ENCODE measurements at regions not wholly inside any gene's neighbourhood (a gene's known extent, or its start where the extent isn't known, plus 50 kb on each side); places are given as distances from the start of the nearest gene placed in this dataset.

DNA sequence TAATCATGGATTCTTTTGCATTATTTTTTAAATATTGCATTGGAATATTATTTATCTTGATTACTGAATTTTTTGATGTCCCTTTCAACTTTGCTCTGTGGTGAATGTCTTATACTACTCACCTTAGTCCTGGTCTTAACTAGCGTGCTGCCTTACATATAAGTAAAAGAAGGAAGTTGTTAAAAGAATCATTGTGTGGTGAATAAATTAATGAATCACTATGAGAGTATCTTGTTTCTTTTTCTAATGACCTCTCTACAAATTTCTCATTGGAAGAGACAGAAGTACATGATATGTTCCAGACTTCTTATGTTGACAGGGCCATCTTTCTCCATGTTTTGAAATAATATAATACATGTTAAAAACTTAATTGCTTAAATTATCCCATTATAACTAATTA, 432.6 kb upstream of the MMADHC start:
- H3K36me3 ChIP-seq, result no peaks in the 10 kb centered on the region
- DNase-seq, result no peak
- intact Hi-C loops (cut with micrococcal nuclease), result no loop called here
- H3K4me3 ChIP-seq, result no peak overlapping the region
- no peak overlapping the region for H3K27ac ChIP-seq (replicated peaks)
- H3K4me1 ChIP-seq, result no peaks in the 10 kb centered on the region
- TF ChIP-seq, protein P1, sequence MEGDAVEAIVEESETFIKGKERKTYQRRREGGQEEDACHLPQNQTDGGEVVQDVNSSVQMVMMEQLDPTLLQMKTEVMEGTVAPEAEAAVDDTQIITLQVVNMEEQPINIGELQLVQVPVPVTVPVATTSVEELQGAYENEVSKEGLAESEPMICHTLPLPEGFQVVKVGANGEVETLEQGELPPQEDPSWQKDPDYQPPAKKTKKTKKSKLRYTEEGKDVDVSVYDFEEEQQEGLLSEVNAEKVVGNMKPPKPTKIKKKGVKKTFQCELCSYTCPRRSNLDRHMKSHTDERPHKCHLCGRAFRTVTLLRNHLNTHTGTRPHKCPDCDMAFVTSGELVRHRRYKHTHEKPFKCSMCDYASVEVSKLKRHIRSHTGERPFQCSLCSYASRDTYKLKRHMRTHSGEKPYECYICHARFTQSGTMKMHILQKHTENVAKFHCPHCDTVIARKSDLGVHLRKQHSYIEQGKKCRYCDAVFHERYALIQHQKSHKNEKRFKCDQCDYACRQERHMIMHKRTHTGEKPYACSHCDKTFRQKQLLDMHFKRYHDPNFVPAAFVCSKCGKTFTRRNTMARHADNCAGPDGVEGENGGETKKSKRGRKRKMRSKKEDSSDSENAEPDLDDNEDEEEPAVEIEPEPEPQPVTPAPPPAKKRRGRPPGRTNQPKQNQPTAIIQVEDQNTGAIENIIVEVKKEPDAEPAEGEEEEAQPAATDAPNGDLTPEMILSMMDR (IDR thresholded peaks at IDR 0.05; ENCODE audit: borderline replicate concordance), result no peak
- H3K9me3 ChIP-seq (replicated peaks), result peaks cover 10% of the 10 kb centered on the region
- H3K27me3 ChIP-seq (ENCODE audit: low read depth), result no peaks in the 10 kb centered on the region

DNA sequence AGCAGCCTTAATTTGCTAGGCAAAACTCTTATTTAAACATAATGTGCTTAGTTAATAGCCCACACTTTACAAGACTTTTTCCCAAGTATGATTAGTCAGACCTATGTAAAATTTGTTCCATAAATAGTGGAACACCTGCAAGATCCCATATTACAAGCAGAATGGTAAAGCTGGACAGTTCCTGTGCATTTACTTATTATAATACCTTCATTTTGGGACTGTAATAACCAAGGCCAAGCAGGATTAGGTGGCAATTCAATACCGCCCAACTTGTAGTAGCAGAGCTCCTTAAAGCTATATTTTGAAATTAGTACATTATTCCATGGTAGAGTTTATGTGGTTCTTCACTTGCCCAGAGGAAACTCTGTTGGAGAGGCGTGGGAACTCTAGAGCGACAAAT, 431.5 kb upstream of the MMADHC start:
- H3K27ac ChIP-seq (replicated peaks), result no peak overlapping the region
- peaks cover 10% of the 10 kb centered on the region for H3K9me3 ChIP-seq (replicated peaks)
- no peak for DNase-seq
- intact Hi-C loops (cut with micrococcal nuclease), result no loop called here
- no peaks in the 10 kb centered on the region for H3K27me3 ChIP-seq (ENCODE audit: low read depth)
- TF ChIP-seq, protein P1 (IDR thresholded peaks at IDR 0.05; ENCODE audit: borderline replicate concordance), result no peak
- H3K36me3 ChIP-seq, result no peaks in the 10 kb centered on the region
- no peak overlapping the region for H3K4me3 ChIP-seq
- H3K4me1 ChIP-seq, result no peaks in the 10 kb centered on the region

DNA sequence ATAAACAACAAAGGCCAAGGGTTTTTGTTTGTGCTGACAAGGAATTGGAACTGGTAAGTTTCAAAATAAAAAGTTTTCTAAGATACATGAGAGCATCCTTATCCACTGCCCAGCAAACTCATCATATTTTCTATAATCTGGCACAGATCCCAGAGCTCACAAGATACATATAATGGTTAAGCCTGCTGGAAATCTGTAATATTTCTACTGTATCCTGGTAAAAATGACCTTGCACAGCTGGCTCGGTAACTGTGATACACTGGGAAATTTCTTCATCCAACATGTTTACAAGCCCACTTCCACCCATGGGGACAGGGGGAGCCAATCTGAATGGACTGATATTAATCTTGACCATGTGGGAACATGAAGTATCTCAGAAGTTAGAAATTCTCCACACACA, 425.4 kb upstream of the MMADHC start:
- Histone ChIP-seq H3K4me3 (no peak overlapping the region), H3K9me3 (replicated peaks) (peaks cover 10% of the 10 kb centered on the region), H3K27me3 (ENCODE audit: low read depth) (no peaks in the 10 kb centered on the region), H3K27ac (replicated peaks) (no peak overlapping the region), H3K36me3 (no peaks in the 10 kb centered on the region), H3K4me1 (no peaks in the 10 kb centered on the region)
- DNase-seq, result no peak
- intact Hi-C loops (cut with micrococcal nuclease), result no loop called here
- TF ChIP-seq, protein P1 (IDR thresholded peaks at IDR 0.05; ENCODE audit: borderline replicate concordance), result no peak

DNA sequence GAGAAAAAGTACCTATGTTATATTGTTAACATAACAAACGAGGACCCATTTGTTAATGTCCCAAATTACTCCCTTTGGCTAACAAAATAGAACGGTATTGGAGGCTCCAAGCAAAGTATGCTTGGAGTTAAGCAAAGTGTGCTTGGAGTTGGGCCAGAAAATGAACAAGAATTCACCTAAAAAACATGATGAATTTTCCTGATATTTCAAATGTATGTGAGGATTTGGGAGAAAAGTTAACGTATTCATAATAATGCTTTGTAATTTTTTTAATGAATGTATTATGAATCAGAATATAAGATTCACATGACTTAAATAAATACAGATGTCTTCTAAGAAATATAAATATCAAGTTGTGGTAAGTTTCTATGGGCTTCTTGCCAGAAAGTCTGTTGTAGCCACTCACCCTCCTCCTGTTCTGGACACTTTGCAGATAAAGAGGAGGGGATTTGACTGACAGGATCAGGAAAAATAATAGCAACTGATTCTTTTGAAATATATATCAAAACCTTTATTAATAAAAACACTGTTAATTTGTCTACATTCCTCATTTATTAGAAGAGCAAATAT, 423.7 kb upstream of the MMADHC start:
- H3K27ac ChIP-seq (replicated peaks), result no peak overlapping the region
- H3K4me1 ChIP-seq, result no peaks in the 10 kb centered on the region
- TF ChIP-seq, protein P1 (IDR thresholded peaks at IDR 0.05; ENCODE audit: borderline replicate concordance), result no peak
- H3K27me3 ChIP-seq (ENCODE audit: low read depth), result no peaks in the 10 kb centered on the region
- no peaks in the 10 kb centered on the region for H3K36me3 ChIP-seq
- peaks cover 10% of the 10 kb centered on the region for H3K9me3 ChIP-seq (replicated peaks)
- intact Hi-C loops (cut with micrococcal nuclease), result no loop called here
- no peak overlapping the region for H3K4me3 ChIP-seq
- DNase-seq, result no peak

DNA sequence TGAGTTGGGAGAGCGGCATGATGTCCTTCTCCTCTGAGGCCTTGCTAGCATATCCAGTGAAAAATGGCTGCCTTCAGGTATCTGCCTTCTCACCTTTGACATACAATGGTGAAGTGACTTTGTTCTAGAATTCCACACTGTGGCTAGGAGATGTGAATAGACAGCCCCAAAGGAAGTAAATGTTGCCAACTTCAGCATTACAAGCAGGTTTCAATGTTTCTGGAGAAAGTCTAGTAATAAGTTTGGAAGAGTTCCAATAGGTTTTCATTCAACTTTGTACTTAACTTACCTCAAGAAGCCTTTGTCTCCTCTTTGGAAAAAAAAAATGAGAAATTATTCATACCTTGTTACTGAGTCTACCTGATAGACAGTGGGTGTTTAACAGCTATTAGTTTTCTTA, 421.3 kb upstream of the MMADHC start:
- Histone ChIP-seq H3K27me3 (ENCODE audit: low read depth) (no peaks in the 10 kb centered on the region), H3K9me3 (replicated peaks) (no peaks in the 10 kb centered on the region), H3K27ac (replicated peaks) (no peak overlapping the region), H3K4me3 (no peak overlapping the region), H3K4me1 (no peaks in the 10 kb centered on the region), H3K36me3 (no peaks in the 10 kb centered on the region)
- DNase-seq, result no peak
- intact Hi-C loops (cut with micrococcal nuclease), result no loop called here
- TF ChIP-seq, protein P1 (IDR thresholded peaks at IDR 0.05; ENCODE audit: borderline replicate concordance), result no peak
